Stimulated activated CD4-positive, alpha-beta T cell treated with anti-CD3 and anti-CD28 coated beads, Interleukin-2, amount 100 ng/mL, for 48 hours (primary cell): ENCODE measurements at regions not wholly inside any gene's neighbourhood (a gene's known extent, or its start where the extent isn't known, plus 50 kb on each side); places are given as distances from the start of the nearest gene placed in this dataset.

ENCODE experiments used
- DNase-seq, 2 donors: peaks; one replicate each; pipeline ENCODE4 v3.0.0-alpha.2; 2020

DNA sequence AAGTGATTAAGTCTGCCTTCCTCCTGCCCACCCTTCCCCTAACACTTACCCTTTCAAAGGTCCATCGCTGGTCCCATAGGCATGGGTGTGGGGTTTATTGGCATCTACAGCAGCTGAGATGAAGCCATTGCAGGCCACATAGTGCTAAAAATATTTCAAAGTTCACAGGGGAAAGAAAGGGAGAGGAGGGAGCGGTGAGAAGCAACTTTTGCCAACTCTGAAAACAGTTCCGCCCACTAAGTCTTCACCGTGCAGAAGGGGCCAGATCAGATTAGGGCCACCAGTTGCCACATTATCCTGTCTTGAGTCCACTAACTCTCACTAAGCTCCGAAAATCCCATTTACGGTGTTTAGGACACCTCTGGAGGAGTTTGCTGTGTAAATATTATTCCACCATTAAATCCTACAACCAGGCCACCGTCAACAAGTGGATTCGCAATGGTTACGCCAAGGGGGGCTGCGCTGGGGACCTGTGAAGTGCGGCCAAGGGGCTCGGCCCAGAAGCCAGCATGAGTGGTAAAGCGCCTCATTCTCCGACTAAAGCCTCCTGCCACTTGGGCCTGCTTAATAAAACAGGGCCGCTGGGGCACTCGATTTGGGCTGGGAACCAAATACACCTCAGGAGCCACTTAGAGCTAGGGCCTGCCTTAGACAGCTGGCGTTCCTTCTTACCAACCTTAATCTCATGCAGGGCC, 534.9 kb downstream of the MIAT start:
- DNase-seq, result no peak

DNA sequence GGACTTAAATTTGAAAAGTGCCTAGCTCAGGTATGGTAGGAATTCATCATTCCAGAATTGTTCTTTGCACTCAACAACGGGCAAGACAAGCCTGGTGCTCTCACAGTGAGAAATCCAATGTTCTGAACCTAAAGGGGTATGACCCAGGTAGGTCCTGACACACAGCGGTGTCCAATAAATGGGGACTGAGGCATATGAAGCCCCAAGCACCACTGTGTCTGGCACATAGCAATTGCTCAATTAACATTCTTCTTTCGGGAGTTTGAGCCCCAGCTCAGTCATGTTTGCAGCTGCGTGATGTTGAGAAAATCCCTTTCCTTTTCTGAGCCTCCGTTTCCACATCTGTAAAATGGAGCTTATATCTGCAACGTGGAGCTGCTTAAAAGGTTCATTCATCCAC, 535.8 kb downstream of the MIAT start:
- DNase-seq, result no peak

DNA sequence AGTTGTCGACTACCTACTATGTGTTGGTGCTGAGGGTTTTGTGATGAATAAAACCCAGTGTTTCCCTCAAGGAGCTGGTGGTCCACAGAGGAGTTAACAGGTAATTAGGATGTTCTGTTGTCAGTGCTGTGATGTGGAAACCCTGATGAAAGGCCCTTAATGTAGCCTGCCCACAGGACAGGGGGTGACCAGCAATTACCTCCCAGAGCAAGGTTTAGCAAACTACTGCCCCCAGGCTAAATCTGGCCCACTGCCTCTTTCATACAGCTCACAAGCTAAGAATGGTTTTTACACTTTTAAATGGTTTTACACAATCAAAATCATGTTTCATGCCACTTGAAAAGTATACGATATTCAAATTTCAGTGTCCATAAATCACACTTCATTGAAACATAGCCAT, 536.2 kb downstream of the MIAT start:
- no peak for DNase-seq

DNA sequence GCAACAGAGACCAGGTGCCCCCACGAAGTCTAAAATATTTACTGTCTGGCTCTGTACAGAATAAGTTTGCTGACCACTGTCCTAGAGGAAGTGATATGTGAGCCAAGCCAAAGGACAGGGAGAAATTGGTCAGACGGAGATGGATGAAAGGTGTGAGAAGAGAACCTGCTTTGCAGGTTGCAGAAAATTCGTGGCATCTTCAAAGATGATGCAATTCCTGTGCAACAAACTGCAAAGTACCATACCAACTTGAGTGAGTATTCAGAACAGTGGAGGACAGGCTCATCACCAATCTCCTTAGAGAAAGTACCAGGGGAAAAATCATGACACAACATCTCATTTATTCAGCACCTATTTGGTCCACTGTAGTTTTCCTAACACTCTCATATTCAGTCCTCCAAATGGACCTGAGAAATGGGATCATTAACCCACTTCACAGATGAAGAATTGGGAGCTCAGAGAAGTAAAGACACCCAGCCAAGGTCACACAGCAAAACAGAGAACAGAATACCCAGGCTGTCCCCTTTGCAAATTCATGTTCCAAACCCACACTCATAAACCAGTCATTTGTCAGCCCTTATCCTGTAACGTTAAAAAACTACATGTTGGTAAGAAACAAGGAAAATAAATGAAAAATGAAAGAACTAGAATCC, 536.8 kb downstream of the MIAT start:
- no peak for DNase-seq

DNA sequence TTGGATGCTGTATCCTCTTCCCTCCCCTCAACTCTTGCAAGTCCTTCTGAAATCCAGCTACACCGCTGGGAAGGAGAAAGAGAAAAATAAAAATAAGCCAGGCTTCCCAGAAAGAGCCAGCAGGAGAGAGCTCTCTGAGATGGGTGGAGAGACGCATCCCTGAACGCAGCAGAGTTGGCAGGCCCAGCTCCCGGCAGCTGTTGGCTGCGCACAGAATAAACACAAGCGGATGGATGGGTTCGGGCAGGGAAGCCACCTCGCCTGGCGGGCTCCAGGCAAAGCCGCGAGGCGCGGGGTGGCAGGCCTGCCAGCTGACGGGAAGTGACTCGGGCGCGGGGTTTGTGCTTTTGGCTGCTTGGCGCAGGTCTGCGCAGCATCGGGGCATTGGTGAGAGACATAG, 537.7 kb downstream of the MIAT start:
- DNase-seq, result no peak

DNA sequence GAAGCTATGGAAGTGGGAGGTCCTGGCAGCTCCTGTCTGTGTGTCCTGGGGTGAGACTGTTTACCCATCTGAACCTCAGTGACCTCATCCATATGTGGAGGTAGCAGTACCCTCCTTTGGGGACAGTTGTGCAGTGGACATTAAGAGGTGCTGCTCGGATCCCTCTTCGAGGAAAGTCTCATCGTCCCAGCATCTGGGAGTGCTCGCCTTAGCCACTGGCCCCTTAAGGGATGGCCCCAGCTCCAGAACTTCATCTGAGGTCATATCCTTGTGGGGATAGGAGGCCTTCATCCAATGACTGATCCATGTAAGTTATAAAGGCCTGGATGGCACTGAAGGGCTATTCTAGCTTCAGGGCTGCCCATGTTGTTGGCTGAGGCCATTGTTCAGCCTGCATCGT, 538.1 kb downstream of the MIAT start:
- no peak for DNase-seq

DNA sequence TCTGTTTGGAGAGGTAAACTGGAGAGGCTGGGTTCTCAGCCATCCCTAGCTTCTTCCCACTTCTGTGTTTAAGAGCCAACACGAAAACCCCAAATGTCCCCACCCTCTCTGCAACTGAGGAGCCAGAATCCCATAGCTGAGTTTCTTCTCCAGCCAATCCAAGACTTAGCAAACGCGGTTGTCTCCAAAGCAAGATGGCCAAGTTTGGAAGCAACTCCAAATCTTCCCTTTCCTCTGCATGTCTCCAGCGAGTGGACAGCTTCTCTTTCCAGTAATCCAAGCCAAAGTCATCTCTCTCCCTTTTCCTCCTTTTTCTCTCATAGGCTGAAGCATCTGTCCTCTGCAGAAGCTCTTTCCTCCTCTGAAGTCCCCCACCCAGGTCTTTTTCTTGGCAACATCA, 539.2 kb downstream of the MIAT start:
- no peak for DNase-seq

DNA sequence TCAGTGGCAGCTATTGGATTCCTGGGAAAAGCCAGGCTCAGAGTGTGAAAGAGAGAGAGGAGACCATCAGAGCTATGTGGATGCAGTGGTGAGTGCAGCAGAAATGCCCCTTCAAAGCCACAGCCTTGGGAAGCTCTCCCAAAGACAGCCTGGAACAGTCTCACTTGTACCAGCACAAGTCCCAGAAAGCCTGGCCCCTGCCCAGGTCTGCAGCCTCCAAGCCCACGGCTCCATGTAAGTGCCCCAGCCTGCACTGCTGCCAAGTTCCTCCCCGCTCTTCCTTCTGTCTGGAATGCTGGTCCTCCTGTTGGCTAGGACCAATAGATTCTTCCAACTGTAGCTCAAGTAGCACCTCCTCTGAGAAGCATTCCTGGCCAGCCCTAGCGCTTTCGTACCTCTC, 539.7 kb downstream of the MIAT start:
- DNase-seq, result no peak

DNA sequence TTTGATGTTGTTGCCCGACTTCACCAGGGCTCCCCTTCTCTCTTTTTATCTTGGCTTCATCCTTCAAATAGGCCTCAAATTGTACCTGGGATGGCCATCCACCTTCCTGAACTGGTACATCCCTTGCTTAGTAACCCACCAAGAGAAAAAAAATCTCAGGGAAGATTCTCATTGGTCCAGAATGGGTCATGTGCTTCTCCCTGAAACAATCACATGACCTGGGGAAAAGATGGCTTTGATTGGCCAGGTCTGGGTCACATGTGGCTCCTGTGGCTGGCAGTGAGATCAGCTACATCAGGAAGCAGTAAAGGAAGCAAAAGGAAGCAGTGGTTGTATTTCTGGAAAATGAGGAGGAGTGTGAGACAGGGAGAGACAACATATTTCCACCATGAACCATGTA, 540.2 kb downstream of the MIAT start:
- no peak for DNase-seq

DNA sequence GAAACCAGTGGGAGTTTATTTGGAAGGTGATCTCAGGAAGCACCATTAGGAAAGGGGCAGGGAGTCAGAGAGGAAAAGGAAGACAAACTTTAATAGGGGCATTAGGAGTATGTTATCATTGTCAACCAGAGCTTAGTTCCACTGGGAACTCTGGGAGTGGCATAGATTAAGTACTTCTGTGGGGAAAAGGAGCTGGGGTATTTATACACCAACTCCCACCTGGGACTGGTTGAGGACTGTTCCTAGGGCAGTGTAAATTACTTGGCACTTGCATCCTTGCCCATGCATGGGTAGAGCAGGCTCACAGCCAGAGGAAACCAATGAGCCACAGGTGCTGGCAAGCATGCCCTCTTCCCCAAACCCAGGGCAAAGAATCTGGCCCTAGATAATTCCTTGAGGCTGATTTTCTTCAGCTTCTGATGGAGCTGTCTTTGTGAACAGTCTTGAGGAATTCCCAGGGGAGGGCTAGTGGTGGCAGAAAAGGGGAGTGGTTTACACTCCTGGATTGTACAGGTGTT, 541.2 kb downstream of the MIAT start:
- DNase-seq, result no peak

DNA sequence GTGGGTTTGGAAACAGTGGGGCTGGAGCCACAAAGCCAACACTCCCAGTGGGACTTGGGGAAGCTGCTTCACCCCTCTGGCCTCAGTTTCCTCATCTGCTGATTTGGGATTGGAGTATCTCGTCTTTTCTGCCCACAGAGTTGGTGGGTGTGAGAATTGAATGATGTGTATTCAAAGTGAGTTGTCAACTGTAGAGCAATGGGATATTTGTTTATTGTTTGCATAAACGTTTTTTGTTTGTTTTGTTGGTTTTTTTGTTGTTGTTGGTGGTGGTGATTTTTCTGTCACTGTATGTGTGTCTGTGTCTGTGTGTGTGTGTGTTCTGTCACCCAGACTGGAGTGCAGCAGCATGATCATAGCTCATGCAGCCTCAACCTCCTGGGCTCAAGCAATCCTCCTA, 542.0 kb downstream of the MIAT start:
- DNase-seq, result no peak

DNA sequence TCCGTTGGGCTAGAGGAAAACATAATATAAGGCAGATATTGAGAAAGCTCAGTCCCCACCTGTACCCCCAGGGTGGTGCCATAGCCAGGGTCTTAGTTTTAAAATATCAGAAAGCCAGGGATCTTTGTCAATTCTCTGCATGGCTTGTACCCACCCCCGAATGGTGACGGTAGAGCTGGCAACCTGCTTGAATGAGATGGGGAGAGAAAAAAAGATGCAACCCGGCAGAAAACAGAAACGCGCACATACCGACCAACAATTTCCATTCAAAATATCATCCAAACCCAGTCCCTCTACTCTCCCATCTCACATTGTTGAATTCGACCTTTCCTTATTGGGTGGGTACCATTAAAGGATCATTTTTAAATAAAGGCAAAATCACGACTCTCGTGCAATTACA, 543.9 kb downstream of the MIAT start:
- no peak for DNase-seq

DNA sequence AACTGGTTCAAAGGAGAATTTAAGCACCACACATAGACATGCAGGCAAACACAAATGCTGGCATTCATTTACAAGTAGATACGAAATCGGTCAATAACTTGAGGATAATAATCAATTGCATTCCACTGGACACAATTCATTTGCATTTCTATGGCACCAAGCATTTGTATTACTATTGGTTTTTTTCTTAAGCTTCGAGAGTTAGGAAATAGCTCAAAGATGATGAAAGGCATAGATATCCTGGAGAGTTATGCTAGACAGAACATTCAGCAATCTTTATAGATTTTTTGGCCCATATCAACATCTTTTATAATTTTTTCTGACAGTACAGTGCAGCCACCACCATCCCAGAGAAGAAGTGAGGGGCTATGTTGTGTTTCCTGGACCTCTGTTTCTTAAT, 544.4 kb downstream of the MIAT start:
- no peak for DNase-seq

DNA sequence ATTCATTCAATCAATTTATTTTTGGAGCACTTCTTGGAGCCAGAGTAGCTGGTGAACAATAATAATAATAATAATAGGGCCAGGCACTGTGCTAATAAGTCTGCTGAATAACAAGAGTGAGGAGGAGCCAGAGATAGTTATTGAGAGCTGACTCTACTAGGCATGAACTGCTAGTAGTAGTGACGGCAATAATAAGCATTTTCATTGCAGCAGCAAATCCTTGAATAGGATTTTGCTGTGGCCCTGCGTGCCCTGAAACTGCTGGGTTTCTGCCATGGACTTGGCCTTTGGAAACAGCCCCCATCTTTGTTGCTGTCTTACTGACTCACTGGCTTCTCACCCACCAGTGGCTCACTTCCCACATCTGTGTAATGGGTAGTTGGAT, 545.9 kb downstream of the MIAT start:
- DNase-seq, result no peak

DNA sequence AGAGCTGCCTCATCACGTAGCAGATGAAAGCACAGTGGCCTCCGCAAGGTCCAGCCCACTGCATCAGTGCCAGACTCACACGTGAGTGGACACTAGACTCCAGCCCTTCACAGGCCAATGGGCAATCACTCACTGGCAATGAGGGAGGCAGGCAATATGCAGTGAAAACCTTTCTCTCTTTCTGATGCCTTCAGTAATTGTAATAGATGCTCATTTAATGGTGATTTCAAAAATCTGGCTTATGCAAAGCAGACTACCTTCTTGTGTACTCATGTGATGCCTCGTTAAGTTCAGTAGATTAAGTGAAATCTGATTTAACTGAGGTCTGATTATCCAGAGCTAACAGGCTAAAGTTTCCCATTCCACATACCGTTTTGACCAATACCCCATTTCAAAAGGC, 546.9 kb downstream of the MIAT start:
- no peak for DNase-seq

DNA sequence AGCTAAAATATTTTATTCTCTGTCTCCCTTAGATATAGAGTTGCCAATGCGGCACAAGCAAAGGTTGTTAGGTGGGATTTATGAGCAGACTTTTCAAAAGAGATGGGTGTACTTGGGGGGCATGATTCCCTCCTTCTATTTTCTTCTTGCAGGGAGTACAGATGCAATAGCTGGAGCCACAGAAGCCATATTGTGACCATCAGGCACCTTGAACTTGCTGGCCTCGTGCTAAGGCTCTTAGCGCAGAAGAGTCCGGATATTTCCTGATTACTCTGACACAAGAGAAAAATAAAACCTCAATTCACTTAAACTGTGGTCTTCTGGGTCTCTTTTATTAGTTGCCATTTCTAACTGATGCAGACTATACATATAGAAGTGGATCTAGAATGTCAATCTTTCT, 547.4 kb downstream of the MIAT start:
- no peak for DNase-seq

DNA sequence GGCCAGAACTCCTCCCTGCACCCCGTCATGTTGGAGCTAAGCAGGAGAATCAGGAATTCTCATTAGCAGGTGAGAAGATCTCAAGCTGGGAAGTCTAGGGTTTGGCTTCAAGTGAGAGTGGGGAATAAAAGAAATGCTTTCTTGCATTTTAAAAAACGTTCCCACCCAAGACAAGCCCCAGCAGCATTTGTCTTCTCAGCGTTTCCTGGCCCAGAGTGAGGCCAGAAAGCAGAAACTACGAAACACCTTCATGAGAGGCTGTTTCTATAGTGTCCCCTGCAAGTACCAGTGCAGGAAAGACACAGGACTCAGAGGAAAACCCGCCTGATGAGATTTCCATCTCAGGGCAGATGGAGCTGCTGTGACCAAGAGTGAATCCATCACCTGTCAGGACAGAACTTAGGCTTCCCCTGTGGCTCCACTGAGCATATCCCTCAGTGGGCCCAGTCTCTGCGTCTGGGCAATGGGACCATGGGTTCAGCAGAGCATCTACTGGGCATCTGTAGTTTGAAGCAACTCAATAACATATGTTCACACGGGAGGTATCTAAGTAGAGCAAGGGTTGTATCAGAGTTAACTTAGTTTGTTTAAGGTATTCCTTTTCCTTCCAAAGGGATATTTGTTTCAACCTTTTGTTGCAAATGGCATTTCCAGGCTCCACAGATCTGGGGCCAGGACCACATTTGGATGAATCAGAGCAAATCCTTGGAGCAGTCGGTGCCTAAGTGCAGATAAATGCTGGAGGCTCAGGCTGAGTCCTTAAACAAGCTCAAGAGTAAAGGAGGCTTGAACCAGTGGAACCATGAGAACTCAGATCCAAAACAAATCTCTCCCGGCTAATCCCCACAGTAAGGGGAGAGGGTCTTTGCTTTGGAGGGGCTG, 548.3 kb downstream of the MIAT start:
- DNase-seq, result no peak

DNA sequence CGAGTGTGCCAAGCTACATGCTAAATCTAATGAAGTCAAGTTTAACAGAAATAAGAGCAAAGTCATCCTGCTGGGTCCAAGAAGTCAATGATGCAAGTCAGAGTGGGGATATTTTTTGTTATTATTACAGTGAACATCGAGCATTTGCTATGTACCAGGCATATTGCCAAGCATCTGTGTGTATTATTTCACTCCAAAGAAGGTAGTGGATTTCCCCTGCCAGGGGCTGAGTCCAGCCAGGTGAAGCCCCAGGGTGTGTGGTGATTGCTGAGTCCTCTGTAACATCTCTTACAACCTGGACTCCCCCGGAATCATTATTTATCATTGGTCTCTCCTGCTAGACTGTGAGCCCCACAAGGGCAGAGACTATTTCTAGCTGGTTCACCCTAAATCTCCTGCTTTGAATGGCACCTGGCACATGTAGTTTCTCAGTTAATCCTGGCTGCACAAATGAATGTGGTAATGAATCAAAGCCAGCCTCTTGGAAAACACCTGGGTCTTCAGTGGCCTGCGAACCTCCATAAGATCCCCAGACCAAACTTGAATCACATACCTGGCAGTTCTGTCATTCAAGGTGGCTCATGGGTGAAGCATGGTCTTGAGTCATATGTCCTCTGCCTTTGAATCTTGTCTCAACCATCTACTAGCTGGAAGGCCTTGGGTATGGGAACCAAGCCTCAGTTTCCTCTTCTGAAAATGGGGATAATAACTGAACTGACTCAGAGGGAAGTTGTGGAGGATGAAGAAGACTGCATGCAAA, 549.2 kb downstream of the MIAT start:
- no peak for DNase-seq

DNA sequence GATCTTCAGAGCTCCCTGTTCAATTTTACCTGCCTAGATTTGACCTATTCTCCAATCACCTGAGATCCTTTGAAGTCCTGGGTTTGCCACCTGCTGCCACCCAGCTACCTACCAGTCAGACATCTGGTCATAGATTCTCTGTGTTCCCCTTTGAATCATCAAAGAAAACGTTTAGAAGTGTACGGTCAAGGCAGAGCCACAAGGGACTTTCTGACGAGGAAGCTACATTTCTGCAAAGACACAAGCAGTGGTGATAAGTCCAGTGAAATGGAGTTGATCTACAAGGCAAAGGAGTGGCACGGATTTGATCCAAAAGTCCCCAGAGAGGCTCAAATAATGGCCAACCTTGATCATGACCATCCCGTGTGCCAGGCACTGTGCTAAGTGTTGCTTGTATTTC, 549.9 kb downstream of the MIAT start:
- no peak for DNase-seq

DNA sequence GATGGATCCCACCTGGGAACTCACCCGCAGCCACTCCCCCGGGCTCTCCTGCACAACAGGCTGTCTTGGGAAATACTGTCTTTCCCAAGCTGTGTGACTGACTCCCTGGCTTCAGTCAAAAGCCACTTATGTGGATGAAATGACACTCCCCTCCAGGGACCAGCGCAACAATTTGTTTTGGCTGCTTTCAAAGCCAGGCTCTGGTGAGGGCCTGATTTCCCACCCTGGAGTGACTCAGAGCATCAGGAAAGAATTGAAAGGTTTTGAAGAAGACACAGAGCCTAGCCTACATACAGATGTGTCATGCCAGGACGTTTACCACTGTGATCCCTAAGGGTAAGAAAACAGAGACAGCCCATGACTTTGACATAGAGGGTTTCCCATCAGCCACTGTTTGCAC, 550.5 kb downstream of the MIAT start:
- no peak for DNase-seq

DNA sequence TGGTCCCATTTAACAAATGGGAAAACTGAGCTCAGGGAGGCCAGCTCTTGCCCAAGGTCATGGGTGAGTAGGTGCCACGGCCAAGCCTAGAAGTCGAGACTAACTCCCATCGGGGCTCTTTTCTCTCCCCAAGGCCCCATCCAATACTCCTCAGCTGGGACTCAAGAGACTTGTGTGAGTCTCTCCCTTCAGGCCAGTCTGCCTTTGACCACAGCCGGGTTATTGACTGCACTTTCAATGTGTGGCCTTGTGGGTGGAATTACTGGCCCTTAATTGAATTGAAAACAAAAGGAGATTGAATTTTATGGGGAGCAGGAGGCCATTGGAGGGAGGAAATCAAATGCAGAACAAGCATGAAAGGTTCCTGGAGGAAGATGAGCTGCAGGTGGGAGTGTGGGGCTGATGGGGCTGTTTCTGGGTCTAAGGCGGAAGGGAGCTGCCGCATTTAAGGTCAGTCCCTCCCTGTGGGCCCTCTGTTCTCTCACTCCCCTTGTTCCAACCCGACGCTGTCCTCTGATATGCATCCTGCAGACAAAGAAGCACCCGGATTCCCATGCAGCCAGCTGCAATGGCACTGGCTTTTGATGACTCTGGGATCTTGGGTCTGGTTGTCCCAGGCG, 552.8 kb downstream of the MIAT start:
- no peak for DNase-seq

DNA sequence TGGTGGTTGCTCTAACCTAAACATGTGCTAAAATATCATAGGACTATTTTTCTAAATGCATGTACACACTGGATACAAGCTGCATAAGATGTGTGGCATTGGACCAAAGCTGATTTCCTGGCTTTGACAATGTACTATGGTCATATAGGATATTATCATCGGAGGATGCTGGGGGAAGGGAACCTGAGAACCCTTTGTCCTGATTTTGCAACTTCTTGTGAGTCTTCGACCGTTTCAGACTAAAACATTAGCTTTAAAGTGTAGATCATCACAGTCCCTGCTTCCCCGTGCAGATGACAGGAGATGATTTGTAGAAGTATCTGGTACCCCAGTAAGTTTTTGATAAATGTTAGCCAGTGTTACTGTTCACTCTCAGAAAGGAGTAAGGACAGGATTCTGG, 554.7 kb downstream of the MIAT start:
- no peak for DNase-seq
